Caco-2 (cell line): ENCODE measurements at regions not wholly inside any gene's neighbourhood (a gene's known extent, or its start where the extent isn't known, plus 50 kb on each side); places are given as distances from the start of the nearest gene placed in this dataset.

Experiments used
- BruUV-seq: library from RNA; stranded (reverse); fragments of 400-500 nt; replicated peaks from 2 replicates; lab custom pipeline; 2021; lab: Mats Ljungman, UMichigan
- CTCF ChIA-PET: fragments of 300-600 bp; sonication (Branson Sonifier 250); formaldehyde crosslinking; loops from one replicate; lab custom pipeline; 2022; ENCODE audit warnings: antibody characterized with exemption; lab: Charles Lee
- POLR2A ChIA-PET: fragments of 300-600 bp; sonication (Branson Sonifier 250); formaldehyde crosslinking; loops from one replicate; lab custom pipeline; 2022; ENCODE audit warnings: antibody characterized with exemption; lab: Charles Lee
- DNase-seq, 2 experiments: peaks; one replicate each; pipeline versions ENCODE4 v3.0.0 to v3.0.0-alpha.2; 2020 to 2022
- H3K27me3 ChIP-seq: replicated peaks from 2 replicates; pipeline ENCODE4 v1.6.0; 2011; ENCODE audit warnings: low read length; ENCODE audit not compliant: control insufficient read depth, insufficient read depth
- H3K36me3 ChIP-seq: 2 replicates; pipeline ENCODE4 v1.5.1; 2011; ENCODE audit warnings: low read length; ENCODE audit not compliant: control insufficient read depth, insufficient read depth
- H3K4me1 ChIP-seq: fragments of 250-450 bp; sonication (Bioruptor Pico); 2 replicates; pipeline ENCODE4 v1.5.1; 2020; ENCODE audit warnings: mild to moderate bottlenecking
- H3K4me3 ChIP-seq: 2 replicates; pipeline ENCODE4 v1.5.1; 2011; ENCODE audit warnings: low read depth, mild to moderate bottlenecking, control low read depth, low read length
- H3K9me3 ChIP-seq: fragments of 250-450 bp; sonication (Bioruptor Pico); 2 replicates; pipeline ENCODE4 v1.5.1; 2020; ENCODE audit warnings: mild to moderate bottlenecking, moderate library complexity
- H3K27ac Mint-ChIP-seq: one replicate; pipeline ENCODE4 v1.8.0; 2022; ENCODE audit warnings: mixed read lengths; ENCODE audit not compliant: unreplicated experiment
- H3K27me3 Mint-ChIP-seq: one replicate; pipeline ENCODE4 v1.8.0; 2022; ENCODE audit warnings: mixed read lengths; ENCODE audit not compliant: insufficient read depth, unreplicated experiment
- H3K36me3 Mint-ChIP-seq: one replicate; pipeline ENCODE4 v1.8.0; 2022; ENCODE audit warnings: mild to moderate bottlenecking, mixed read lengths; ENCODE audit not compliant: insufficient read depth, unreplicated experiment
- H3K4me1 Mint-ChIP-seq: one replicate; pipeline ENCODE4 v1.8.0; 2022; ENCODE audit warnings: low read depth, mixed read lengths; ENCODE audit not compliant: unreplicated experiment
- H3K4me3 Mint-ChIP-seq: one replicate; pipeline ENCODE4 v1.8.0; 2022; ENCODE audit warnings: mild to moderate bottlenecking, moderate library complexity, mixed read lengths; ENCODE audit not compliant: unreplicated experiment
- H3K9me3 Mint-ChIP-seq: one replicate; pipeline ENCODE4 v1.8.0; 2022; ENCODE audit warnings: mixed read lengths; ENCODE audit not compliant: unreplicated experiment
- CTCF ChIP-seq, 2 experiments: fragments of 200-600 bp in 1 of 2; IDR thresholded peaks; 1 replicate in 1 of 2; 2 replicates in 1 of 2; pipeline versions ENCODE4 v1.5.1 to v1.8.0; 2011 to 2022; ENCODE audit warnings: antibody characterized with exemption in 1 of 2, control low read depth in 1 of 2, inconsistent platforms in 1 of 2, low read depth in 1 of 2, low read length in 1 of 2, mild to moderate bottlenecking in 1 of 2, moderate library complexity in 1 of 2; ENCODE audit not compliant: insufficient read depth in 1 of 2, severe bottlenecking in 1 of 2, unreplicated experiment in 1 of 2
- intact Hi-C: fragments of 100-400 bp; cut with micrococcal nuclease; formaldehyde crosslinking; loops from one replicate; pipeline ENCODE4 v1.10.0; 2022; ENCODE audit not compliant: unreplicated experiment

GRCh38 chr4:53686521-53686920 lies 95.2 kb upstream of the LNX1 start:
- H3K4me3 Mint-ChIP-seq: no peak overlapping the region
- CTCF ChIA-PET: no interaction called here
- H3K4me1 Mint-ChIP-seq: no peaks in the 10 kb centered on the region
- no peak for TF ChIP-seq CTCF (IDR thresholded peaks at IDR 0.05; ENCODE audit: insufficient read depth in 1 of 2, low read depth in 1 of 2, low read length in 1 of 2, severe bottlenecking in 1 of 2, unreplicated experiment in 1 of 2)
- no peaks in the 10 kb centered on the region for H3K36me3 ChIP-seq
- no peaks in the 10 kb centered on the region for H3K27me3 ChIP-seq
- H3K27me3 Mint-ChIP-seq: no peaks in the 10 kb centered on the region
- no TSS peak for BruUV-seq
- intact Hi-C loops: no loop called here
- H3K9me3 Mint-ChIP-seq: peaks cover 18% of the 10 kb centered on the region
- H3K27ac Mint-ChIP-seq: no peak overlapping the region
- H3K4me3 ChIP-seq: no peak overlapping the region
- no peaks in the 10 kb centered on the region for H3K36me3 Mint-ChIP-seq
- H3K4me1 ChIP-seq: no peaks in the 10 kb centered on the region
- DNase-seq: no peak
- POLR2A ChIA-PET: no interaction called here
- H3K9me3 ChIP-seq: no peaks in the 10 kb centered on the region

- CTCF ChIA-PET: interaction anchor here (0.6 kb wide), 1 partner anchor 19 kb away, joined by 3 read pairs; no protein-coding TSS in a partner anchor
- BruUV-seq: no TSS peak
Observed at GRCh38 chr4:53684136-53685130, 93.1 kb upstream of the LNX1 start.

GRCh38 chr4:53682908-53683307 lies 91.6 kb upstream of the LNX1 start:
- Mint-ChIP-seq H3K9me3 (peaks cover 10% of the 10 kb centered on the region), H3K27me3 (no peaks in the 10 kb centered on the region), H3K27ac (no peak overlapping the region), H3K4me1 (no peaks in the 10 kb centered on the region), H3K36me3 (no peaks in the 10 kb centered on the region), H3K4me3 (no peak overlapping the region)
- DNase-seq: no peak
- no peak overlapping the region for H3K4me3 ChIP-seq
- BruUV-seq: no TSS peak
- no peaks in the 10 kb centered on the region; the same call in 1 of the 2 replicates for H3K27me3 ChIP-seq
- intact Hi-C loops: no loop called here
- no peaks in the 10 kb centered on the region for H3K36me3 ChIP-seq
- H3K9me3 ChIP-seq: no peaks in the 10 kb centered on the region
- TF ChIP-seq CTCF (IDR thresholded peaks at IDR 0.05; ENCODE audit: insufficient read depth in 1 of 2, low read depth in 1 of 2, low read length in 1 of 2, severe bottlenecking in 1 of 2, unreplicated experiment in 1 of 2): no peak
- CTCF ChIA-PET: no interaction called here
- no peaks in the 10 kb centered on the region for H3K4me1 ChIP-seq
- POLR2A ChIA-PET: no interaction called here

More at GRCh38 chr4:53684136-53685130, 93.1 kb upstream of the LNX1 start:
- intact Hi-C loops: no loop called here
- Mint-ChIP-seq H3K4me1 (no peaks in the 10 kb centered on the region), H3K4me3 (no peak overlapping the region), H3K9me3 (peaks cover 14% of the 10 kb centered on the region), H3K36me3 (no peaks in the 10 kb centered on the region), H3K27me3 (no peaks in the 10 kb centered on the region), H3K27ac (no peak overlapping the region)
- H3K4me3 ChIP-seq: no peak overlapping the region
- POLR2A ChIA-PET: no interaction called here
- TF ChIP-seq CTCF (IDR thresholded peaks at IDR 0.05; ENCODE audit: insufficient read depth in 1 of 2, low read depth in 1 of 2, low read length in 1 of 2, severe bottlenecking in 1 of 2, unreplicated experiment in 1 of 2): no peak
- no peaks in the 10 kb centered on the region; the same call in 1 of the 2 replicates for H3K27me3 ChIP-seq
- no peaks in the 10 kb centered on the region for H3K9me3 ChIP-seq
- H3K36me3 ChIP-seq: no peaks in the 10 kb centered on the region
- no peak for DNase-seq
- H3K4me1 ChIP-seq: no peaks in the 10 kb centered on the region
